Neutrophil (primary cell): ENCODE measurements at regions not wholly inside any gene's neighbourhood (a gene's known extent, or its start where the extent isn't known, plus 50 kb on each side); places are given as distances from the start of the nearest gene placed in this dataset.

Experiments
- H3K27ac ChIP-seq: fragments of 200-600 bp; sonication (generic); 2 replicates; pipeline ENCODE4 v1.5.1; 2016; ENCODE audit warnings: mild to moderate bottlenecking, moderate library complexity
- H3K27me3 ChIP-seq: fragments of 200-600 bp; sonication (generic); 2 replicates; pipeline ENCODE4 v1.6.0; 2016; ENCODE audit warnings: mild to moderate bottlenecking
- H3K36me3 ChIP-seq: fragments of 200-600 bp; sonication (generic); 2 replicates; pipeline ENCODE4 v1.5.1; 2017
- H3K4me1 ChIP-seq, 2 experiments: fragments of 200-600 bp in 1 of 2; sonication (generic) in 1 of 2; 1 replicate in 1 of 2; 2 replicates in 1 of 2; pipeline versions ENCODE4 v1.5.1 to v1.6.1; 2013 to 2016; ENCODE audit warnings: low read depth in 1 of 2, low read length in 1 of 2, mild to moderate bottlenecking in 1 of 2, moderate library complexity in 1 of 2; ENCODE audit not compliant: control insufficient read depth in 1 of 2, insufficient read depth in 1 of 2
- H3K4me3 ChIP-seq, 2 experiments: fragments of 200-600 bp in 1 of 2; sonication (generic) in 1 of 2; 1 replicate in 1 of 2; 2 replicates in 1 of 2; pipeline ENCODE4 v1.5.1; 2013 to 2016; ENCODE audit warnings: low read depth in 1 of 2, low read length in 1 of 2, mild to moderate bottlenecking in 1 of 2, moderate library complexity in 1 of 2
- H3K9me3 ChIP-seq: fragments of 200-600 bp; sonication (generic); 2 replicates; pipeline ENCODE4 v1.5.1; 2016
- CTCF ChIP-seq: fragments of 200-600 bp; sonication (generic); IDR thresholded peaks from 2 replicates; pipeline ENCODE4 v1.5.1; 2016; ENCODE audit warnings: antibody characterized with exemption

- H3K27ac ChIP-seq: no peak overlapping the region
- no peaks in the 10 kb centered on the region for H3K36me3 ChIP-seq
- H3K9me3 ChIP-seq: no peaks in the 10 kb centered on the region
- no peaks in the 10 kb centered on the region for H3K4me1 ChIP-seq
- no peaks in the 10 kb centered on the region for H3K27me3 ChIP-seq
- no peak overlapping the region for H3K4me3 ChIP-seq
- no peak for TF ChIP-seq CTCF
These were observed 405.8 kb downstream of the IGSF11 start for GRCh38 chr3:118628704-118629341.

- H3K9me3 ChIP-seq: no peaks in the 10 kb centered on the region
- no peak for TF ChIP-seq CTCF
These were observed 404.8 kb downstream of the IGSF11 start for GRCh38 chr3:118629821-118630220.

GRCh38 chr3:118635711-118636110 is 398.9 kb downstream of the IGSF11 start:
- Histone ChIP-seq H3K4me1 (no peaks in the 10 kb centered on the region), H3K36me3 (no peaks in the 10 kb centered on the region), H3K9me3 (no peaks in the 10 kb centered on the region), H3K4me3 (no peak overlapping the region), H3K27ac (no peak overlapping the region), H3K27me3 (no peaks in the 10 kb centered on the region)
- no peak for TF ChIP-seq CTCF

More at GRCh38 chr3:118629821-118630220, 404.8 kb downstream of the IGSF11 start:
- no peaks in the 10 kb centered on the region for H3K4me1 ChIP-seq
- H3K36me3 ChIP-seq: no peaks in the 10 kb centered on the region
- no peaks in the 10 kb centered on the region for H3K27me3 ChIP-seq
- no peak overlapping the region for H3K27ac ChIP-seq
- no peak overlapping the region for H3K4me3 ChIP-seq

GRCh38 chr3:118636841-118637240 is 397.8 kb downstream of the IGSF11 start:
- Histone ChIP-seq H3K27ac (no peak overlapping the region), H3K9me3 (no peaks in the 10 kb centered on the region), H3K36me3 (no peaks in the 10 kb centered on the region), H3K27me3 (no peaks in the 10 kb centered on the region), H3K4me1 (no peaks in the 10 kb centered on the region), H3K4me3 (no peak overlapping the region)
- no peak for TF ChIP-seq CTCF

GRCh38 chr3:118637846-118638245 is 396.8 kb downstream of the IGSF11 start:
- Histone ChIP-seq H3K27ac (no peak overlapping the region), H3K4me3 (no peak overlapping the region), H3K36me3 (no peaks in the 10 kb centered on the region), H3K4me1 (no peaks in the 10 kb centered on the region), H3K27me3 (no peaks in the 10 kb centered on the region), H3K9me3 (no peaks in the 10 kb centered on the region)
- TF ChIP-seq CTCF: no peak
